Fibroblast of skin of left quadriceps (primary cell): ENCODE measurements at regions not wholly inside any gene's neighbourhood (a gene's known extent, or its start where the extent isn't known, plus 50 kb on each side); places are given as distances from the start of the nearest gene placed in this dataset.

Source experiments
- DNase-seq, 2 experiments: peaks; one replicate each; pipeline ENCODE4 v3.0.0-alpha.2; 2013; ENCODE audit warnings: low read depth in 2 of 2

DNA sequence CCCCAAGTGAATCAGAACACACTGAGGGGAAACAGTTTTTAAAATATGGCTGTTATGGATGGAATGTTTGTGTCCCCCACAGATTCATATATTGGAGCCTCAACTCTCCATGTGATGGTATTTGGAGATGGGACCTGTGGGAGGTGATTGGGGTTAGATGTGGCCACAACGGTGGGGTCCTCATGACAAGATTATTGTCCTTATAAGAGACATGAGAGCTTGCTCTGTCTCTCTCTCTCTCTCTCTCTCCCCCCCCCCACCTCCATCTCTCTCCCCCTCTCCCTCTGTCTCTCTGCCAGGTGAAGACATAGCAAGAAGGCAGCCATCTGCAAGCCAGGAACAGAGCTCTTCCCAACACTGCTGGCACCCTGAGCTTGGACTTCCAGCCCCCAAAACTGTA, 315.8 kb upstream of the MGMT start:
- no peak for DNase-seq

DNA sequence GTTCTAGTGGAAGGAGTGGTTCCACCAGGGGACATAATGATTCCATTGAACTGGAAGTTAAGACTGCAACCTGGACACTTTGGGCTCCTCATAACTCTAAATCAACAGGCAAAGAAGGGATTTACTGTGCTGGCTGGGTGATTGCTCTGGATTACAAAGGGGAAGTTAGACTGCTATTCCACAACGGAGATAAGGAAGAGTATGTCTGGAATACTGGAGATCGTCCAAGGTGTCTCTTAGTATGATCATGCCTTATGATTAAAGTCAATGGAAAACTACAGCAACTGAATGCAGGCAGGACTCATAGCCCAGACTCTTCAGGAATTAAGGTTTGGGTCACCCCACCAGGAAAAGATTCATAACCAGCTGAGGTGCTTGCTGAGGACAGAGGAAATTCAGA, 310.6 kb upstream of the MGMT start:
- no peak for DNase-seq

- DNase-seq = no peak
These were observed 309.9 kb upstream of the MGMT start for GRCh38 chr10:129157185-129157584.

- DNase-seq = no peak
These were observed 305.9 kb upstream of the MGMT start for GRCh38 chr10:129161150-129161549.

- DNase-seq = no peak
These were observed 303.5 kb upstream of the MGMT start for GRCh38 chr10:129163531-129163930.

GRCh38 chr10:129165076-129165720, 301.8 kb upstream of the MGMT start:
- DNase-seq = no peak

DNA sequence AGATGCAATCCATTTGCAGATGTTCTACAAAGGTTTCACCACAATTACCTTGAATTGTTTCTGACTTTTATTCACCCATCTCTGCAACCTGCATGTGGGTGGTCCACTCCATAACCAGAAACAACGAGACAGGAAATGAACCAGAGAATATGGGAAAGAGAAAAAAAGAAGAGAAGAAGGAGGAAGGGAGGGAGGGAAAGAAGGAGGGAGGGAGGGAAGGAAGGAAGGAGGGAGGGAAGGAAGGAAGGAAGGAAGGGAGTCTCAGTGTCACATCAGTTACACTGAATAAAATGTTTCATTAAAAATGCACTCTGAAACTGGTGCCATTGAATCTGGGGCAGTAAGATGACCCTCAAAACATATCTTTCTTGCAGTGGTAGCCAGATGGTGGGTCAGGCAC, 301.3 kb upstream of the MGMT start:
- DNase-seq = no peak

- DNase-seq = no peak
These were observed 298.4 kb upstream of the MGMT start for GRCh38 chr10:129168660-129169059.

- DNase-seq = no peak
These were observed 297.9 kb upstream of the MGMT start for GRCh38 chr10:129169115-129169514.

DNA sequence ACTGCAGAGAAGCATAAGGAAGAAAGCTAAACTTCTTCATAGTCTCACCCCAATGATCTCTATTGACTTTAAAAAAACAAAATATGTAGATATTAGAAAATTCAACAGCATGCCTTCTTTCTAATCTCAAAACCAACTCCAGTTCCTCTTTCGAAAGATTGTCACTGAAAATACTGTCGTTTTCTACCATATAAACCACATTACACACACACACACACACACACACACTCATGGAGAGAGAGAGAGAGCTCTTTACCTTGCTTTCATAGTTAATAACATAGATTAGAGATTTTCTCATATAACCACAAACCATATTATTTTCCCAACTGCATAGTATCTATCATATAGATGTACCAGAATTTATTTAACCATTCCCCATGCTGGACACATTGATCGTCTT, 296.2 kb upstream of the MGMT start:
- DNase-seq = no peak

DNA sequence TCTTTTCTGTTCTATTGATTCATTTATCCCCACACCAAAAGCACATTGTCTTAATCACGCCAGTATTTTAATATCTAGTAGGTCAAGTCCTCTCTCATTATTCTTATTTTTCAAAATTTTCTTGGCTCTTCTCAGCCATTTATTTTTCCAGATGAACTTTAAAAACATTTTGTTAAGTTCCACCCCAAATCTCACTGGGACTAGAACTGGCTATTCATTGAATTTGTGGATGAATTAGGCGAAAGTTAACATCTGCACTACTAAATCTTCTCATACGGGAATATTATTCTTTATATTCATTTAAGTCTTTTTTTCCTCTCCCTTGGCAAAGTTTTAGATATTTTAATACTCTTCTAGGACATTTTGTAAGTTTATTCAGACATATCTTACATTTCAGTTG, 295.2 kb upstream of the MGMT start:
- DNase-seq = no peak

DNA sequence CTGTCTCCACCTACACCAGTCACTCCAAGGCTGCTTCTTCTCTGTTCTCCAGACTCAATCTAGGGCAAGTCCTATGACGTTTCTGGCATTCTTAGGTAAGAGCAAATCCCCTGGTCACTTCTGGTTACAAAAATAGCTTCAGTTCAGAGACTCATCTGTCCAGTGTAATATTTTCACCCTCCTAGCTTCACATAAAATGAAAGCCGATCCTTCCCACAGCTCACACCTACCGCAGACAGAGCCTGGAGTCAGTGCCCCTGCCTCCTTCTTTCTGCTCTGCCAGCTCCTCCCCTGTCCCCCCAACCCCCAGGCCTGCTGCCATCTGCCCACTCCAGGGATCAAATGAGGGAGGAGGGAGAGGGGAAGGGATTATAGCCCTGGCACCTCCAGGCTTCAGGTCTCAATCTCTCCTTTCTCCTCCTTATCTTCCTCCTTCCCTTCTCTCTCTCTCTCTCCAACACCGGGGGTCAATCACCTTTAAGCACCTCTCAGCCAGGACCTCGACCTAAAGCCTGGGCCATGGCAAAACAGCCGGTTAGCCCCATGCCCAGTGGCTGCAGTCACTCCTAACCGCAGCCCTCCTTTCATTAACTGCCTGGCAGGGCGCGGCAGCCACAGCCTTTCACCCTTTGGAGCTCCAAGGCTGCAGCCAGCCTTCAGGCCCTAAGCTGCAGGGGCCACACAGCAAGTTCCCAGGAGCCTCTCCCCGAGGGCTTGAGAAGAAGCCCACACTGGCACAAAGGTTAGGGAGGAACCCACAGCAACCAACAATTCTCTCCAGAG, 292.6 kb upstream of the MGMT start:
- no peak for DNase-seq

GRCh38 chr10:129179245-129179971, 287.6 kb upstream of the MGMT start:
- DNase-seq = no peak

- no peak for DNase-seq
These were observed 286.9 kb upstream of the MGMT start for GRCh38 chr10:129179972-129180678.

- no peak for DNase-seq
These were observed 282.8 kb upstream of the MGMT start for GRCh38 chr10:129184196-129184595.

- no peak for DNase-seq
These were observed 279.7 kb upstream of the MGMT start for GRCh38 chr10:129187331-129187730.

DNA sequence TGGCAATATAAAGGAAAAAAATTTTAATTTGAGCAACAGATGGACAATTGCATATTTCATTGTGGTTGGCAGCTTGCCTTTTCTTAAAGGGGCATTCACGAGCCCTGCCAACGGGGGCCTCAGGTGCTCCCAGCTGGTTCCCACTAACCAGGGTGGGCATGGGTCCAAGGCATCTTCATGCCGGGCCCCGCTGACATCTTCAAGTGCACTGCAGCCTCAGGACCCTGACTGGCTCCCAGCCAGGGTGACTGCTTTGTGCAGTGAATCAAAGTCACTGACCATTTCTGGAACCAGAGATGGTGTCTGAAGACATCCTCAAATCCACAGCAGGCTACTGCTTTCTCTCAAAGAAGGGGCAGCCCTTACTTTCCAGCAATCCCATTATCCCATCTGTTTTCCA, 275.2 kb upstream of the MGMT start:
- no peak for DNase-seq

- no peak for DNase-seq
These were observed 274.5 kb upstream of the MGMT start for GRCh38 chr10:129192344-129193128.

DNA sequence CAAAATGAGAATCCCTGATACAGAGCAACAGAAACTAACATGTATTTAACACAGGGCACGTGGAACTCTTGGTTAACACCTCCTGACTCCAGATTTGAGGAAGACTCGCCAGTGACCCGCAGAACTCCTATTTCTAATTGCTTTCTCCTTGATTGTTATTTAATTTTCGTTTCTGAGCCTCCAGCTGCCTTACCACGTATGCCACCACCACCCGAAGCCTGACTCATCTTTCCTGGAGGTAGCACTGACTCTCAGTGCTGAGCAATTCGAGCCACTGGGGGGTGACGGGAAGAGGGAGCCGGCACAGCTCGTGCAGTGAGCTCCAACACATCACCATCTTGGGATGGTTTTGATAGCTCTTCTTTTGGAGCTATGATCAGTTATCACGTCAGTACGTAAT, 273.9 kb upstream of the MGMT start:
- no peak for DNase-seq

DNA sequence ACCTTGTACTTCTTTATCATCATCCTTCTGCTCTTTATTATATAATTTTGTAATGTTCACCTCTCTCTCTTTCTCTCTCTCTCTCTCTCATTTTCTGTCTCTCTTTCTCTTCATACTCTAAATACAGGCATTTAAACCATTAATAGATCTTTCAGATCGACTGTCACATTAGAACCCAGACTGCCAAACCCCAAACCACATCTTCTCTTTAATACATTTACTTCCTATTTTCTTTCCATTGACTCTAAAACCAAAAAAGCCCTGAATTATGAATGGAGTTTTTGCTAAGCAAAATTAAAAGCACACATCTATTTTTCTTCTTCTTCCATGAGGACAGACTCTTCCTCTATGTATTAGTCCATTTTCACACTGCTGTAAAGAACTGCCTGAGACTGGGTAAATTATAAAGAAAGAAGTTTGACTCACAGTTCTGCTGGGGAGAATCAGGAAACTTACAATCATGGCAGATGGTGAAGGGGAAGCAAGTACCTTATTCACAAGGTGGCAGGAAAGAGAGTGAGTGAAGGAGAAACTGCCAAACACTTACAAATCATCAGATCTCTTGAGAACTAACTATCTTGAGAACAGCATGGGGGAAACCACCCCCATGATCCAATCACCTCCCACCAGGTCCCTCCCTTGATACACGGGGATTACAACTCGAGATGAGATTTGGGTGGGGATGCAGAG, 272.7 kb upstream of the MGMT start:
- DNase-seq = no peak

DNA sequence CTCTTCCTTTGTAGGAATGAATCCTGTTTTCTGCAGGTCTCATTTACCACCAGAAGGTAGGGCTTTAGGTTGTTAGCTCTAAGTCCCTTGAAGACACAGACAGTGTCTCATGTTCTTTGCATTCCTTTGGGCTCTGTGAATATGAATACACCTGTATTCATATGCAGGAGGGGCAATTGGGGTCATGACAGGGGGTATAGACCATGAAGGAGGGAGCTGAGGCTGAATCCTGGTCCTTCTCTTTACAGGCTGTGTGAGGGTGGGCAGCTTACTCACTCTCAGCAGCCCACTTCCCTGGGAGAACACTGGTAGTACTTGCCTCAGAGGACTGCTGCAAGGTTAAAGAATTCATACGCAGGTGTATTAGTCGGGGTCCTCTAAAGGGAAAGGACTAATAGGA, 267.2 kb upstream of the MGMT start:
- no peak for DNase-seq
